ENCODE measurements at regions not wholly inside any gene's neighbourhood (a gene's known extent, or its start where the extent isn't known, plus 50 kb on each side); places are given as distances from the start of the nearest gene placed in this dataset.

GRCh38 chr12:25714198-25714984 lies 161.3 kb upstream of the LMNTD1 start:
- WGBS, 4 donors, result 84 to 92% (median 90%) methylated on average over 6 of the region's 6 CpGs
- DNase-seq, result no peak

DNA sequence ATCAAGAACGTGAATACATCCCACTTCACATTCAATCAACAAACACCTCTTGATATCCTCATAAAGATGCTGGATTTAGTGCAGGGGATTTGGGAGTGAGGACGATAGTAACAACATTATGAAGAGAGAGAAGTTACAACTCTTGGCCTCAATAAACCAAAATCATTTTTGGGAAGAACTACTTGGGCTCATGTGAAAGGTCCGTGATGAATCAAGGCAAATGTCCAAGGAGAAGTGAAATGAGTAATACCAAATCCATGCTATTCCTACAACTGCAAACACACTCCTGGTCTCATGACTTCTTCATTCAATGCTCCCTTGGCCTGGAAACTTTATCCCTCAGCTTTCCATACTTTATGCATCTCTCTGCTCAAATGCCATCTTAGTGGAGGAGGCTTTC lies 162.0 kb upstream of the LMNTD1 start:
- Histone ChIP-seq H3K27me3 (no peaks in the 10 kb centered on the region), H3K36me3 (replicated peaks in 1 of 2) (no peaks in the 10 kb centered on the region), H3K27ac (no peak overlapping the region), H3K9me3 (replicated peaks in 1 of 3) (no peaks in the 10 kb centered on the region), H3K4me3 (no peak overlapping the region), H3K4me1 (replicated peaks in 1 of 2) (no peaks in the 10 kb centered on the region)
- WGBS, 4 donors, result 75 to 81% (median 77%) methylated on average over 3 of the region's 3 CpGs
- DNase-seq, result no peak
- intact Hi-C loops (cut with DNase I), result no loop called here
- TF ChIP-seq POLR2A (IDR thresholded peaks at IDR 0.05), result no peak
- TF ChIP-seq CTCF (IDR thresholded peaks at IDR 0.05), result no peak

More at GRCh38 chr12:25714198-25714984, 161.3 kb upstream of the LMNTD1 start:
- H3K4me1 ChIP-seq (replicated peaks in 1 of 2), result no peaks in the 10 kb centered on the region
- H3K27me3 ChIP-seq, result no peaks in the 10 kb centered on the region
- intact Hi-C loops (cut with DNase I), result no loop called here
- H3K36me3 ChIP-seq (replicated peaks in 1 of 2), result no peaks in the 10 kb centered on the region
- H3K4me3 ChIP-seq, result no peak overlapping the region
- TF ChIP-seq POLR2A (IDR thresholded peaks at IDR 0.05) (no peak), CTCF (IDR thresholded peaks at IDR 0.05) (no peak)
- H3K9me3 ChIP-seq (replicated peaks in 1 of 3), result no peaks in the 10 kb centered on the region
- H3K27ac ChIP-seq, result no peak overlapping the region

- no peak for DNase-seq
- Histone ChIP-seq H3K36me3 (replicated peaks in 1 of 2) (no peaks in the 10 kb centered on the region), H3K27me3 (no peaks in the 10 kb centered on the region), H3K27ac (no peak overlapping the region), H3K4me3 (no peak overlapping the region), H3K9me3 (replicated peaks in 1 of 3) (no peaks in the 10 kb centered on the region), H3K4me1 (replicated peaks in 1 of 2) (no peaks in the 10 kb centered on the region)
- intact Hi-C loops (cut with DNase I), result no loop called here
- no peak for TF ChIP-seq POLR2A (IDR thresholded peaks at IDR 0.05)
- no peak for TF ChIP-seq CTCF (IDR thresholded peaks at IDR 0.05)
Observed at GRCh38 chr12:25716842-25717241, 163.8 kb upstream of the LMNTD1 start.

DNA sequence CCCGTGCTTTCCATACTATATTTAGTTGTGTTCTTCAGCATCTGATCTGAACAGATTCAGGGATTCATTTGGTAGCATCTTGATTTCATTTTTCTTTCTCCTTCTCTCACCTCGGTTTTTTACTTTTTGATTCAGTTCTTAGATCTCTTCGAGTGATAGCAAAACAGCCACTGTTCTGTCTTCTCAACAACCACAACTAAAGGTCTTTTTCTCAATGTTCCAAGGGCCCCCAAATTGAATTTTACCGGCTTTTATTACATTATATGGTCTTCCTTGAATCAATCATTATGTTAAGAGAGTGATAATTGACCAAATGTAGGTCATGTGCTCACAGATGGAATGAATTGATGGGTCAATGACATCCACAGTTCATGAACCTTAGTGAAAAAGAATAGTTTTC lies 164.5 kb upstream of the LMNTD1 start:
- Histone ChIP-seq H3K36me3 (replicated peaks in 1 of 2) (no peaks in the 10 kb centered on the region), H3K9me3 (replicated peaks in 1 of 3) (no peaks in the 10 kb centered on the region), H3K27me3 (no peaks in the 10 kb centered on the region), H3K27ac (no peak overlapping the region), H3K4me1 (replicated peaks in 1 of 2) (no peaks in the 10 kb centered on the region), H3K4me3 (no peak overlapping the region)
- intact Hi-C loops (cut with DNase I), result no loop called here
- TF ChIP-seq POLR2A (IDR thresholded peaks at IDR 0.05) (no peak), CTCF (IDR thresholded peaks at IDR 0.05) (no peak)
- no peak for DNase-seq
- WGBS, 4 donors, result 74 to 81% (median 79%) methylated on average over 4 of the region's 4 CpGs

Data from adrenal gland (tissue), 9 donors.